ENCODE measurements at regions not wholly inside any gene's neighbourhood (a gene's known extent, or its start where the extent isn't known, plus 50 kb on each side); places are given as distances from the start of the nearest gene placed in this dataset.

GRCh38 chr11:19536131-19536530 is 176.5 kb upstream of the NAV2 start:
- POLR2A ChIA-PET: no interaction called here
- CTCF ChIA-PET: interaction anchor here (1.4 to 2.0 kb wide), 3 partner anchors 17 to 465 kb away, joined by 4 to 8 read pairs (median 5); no protein-coding TSS in a partner anchor
- H3K9me3 ChIP-seq (ENCODE audit: control insufficient read depth, insufficient read depth, low read length): no peaks in the 10 kb centered on the region
- H3K27me3 ChIP-seq (ENCODE audit: control insufficient read depth, insufficient read depth, low read length): peaks cover 22% of the 10 kb centered on the region
- no peak overlapping the region for H3K27ac ChIP-seq (ENCODE audit: low read depth, low read length)
- DNase-seq (ENCODE audit: low read depth, low spot score): no peak
- no peak for TF ChIP-seq CTCF (IDR thresholded peaks at IDR 0.05; ENCODE audit: low read depth, low read length)
- H3K4me3 ChIP-seq (ENCODE audit: low read depth, low read length): no peak overlapping the region

DNA sequence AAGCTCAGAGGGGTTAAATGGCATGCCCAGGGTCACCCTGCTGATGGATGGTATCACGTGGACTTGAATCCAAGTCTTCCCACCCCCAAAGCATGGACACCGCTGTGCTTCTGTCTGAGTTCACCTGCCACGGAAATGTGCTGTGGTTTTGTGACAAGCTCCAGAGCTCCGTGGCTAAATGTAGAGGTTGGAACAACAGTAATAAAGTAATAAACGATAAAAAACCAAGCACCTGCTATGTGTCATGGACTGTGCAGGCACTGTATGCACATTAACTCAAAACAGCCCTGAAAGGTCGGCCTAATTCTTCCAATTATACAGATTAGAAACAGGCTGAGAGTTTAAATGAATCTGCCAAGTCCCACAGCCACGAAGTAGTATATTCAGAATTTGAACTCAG is 182.1 kb upstream of the NAV2 start:
- H3K4me3 ChIP-seq (ENCODE audit: low read depth, low read length): no peak overlapping the region
- ChIA-PET CTCF (no interaction called here), POLR2A (no interaction called here)
- DNase-seq (ENCODE audit: low read depth, low spot score): no peak
- no peaks in the 10 kb centered on the region for H3K9me3 ChIP-seq (ENCODE audit: control insufficient read depth, insufficient read depth, low read length)
- H3K27me3 ChIP-seq (ENCODE audit: control insufficient read depth, insufficient read depth, low read length): peaks cover 15% of the 10 kb centered on the region
- TF ChIP-seq CTCF (IDR thresholded peaks at IDR 0.05; ENCODE audit: low read depth, low read length): no peak
- no peak overlapping the region for H3K27ac ChIP-seq (ENCODE audit: low read depth, low read length)

- DNase-seq (ENCODE audit: low read depth, low spot score): no peak
- ChIA-PET POLR2A (no interaction called here), CTCF (interaction anchor here (0.8 kb wide), 1 partner anchor 266 kb away, joined by 3 read pairs; no protein-coding TSS in a partner anchor)
These were observed 186.5 kb upstream of the NAV2 start for GRCh38 chr11:19526119-19526518.

GRCh38 chr11:19525714-19526113 is 186.9 kb upstream of the NAV2 start:
- CTCF ChIA-PET: no interaction called here
- POLR2A ChIA-PET: no interaction called here
- H3K9me3 ChIP-seq (ENCODE audit: control insufficient read depth, insufficient read depth, low read length): no peaks in the 10 kb centered on the region
- no peak for DNase-seq (ENCODE audit: low read depth, low spot score)
- H3K4me3 ChIP-seq (ENCODE audit: low read depth, low read length): no peak overlapping the region
- no peak overlapping the region for H3K27ac ChIP-seq (ENCODE audit: low read depth, low read length)
- TF ChIP-seq CTCF (IDR thresholded peaks at IDR 0.05; ENCODE audit: low read depth, low read length): no peak
- peaks cover 25% of the 10 kb centered on the region for H3K27me3 ChIP-seq (ENCODE audit: control insufficient read depth, insufficient read depth, low read length)

More at GRCh38 chr11:19526119-19526518, 186.5 kb upstream of the NAV2 start:
- Histone ChIP-seq H3K9me3 (ENCODE audit: control insufficient read depth, insufficient read depth, low read length) (no peaks in the 10 kb centered on the region), H3K27me3 (ENCODE audit: control insufficient read depth, insufficient read depth, low read length) (peaks cover 21% of the 10 kb centered on the region), H3K27ac (ENCODE audit: low read depth, low read length) (no peak overlapping the region), H3K4me3 (ENCODE audit: low read depth, low read length) (no peak overlapping the region)
- no peak for TF ChIP-seq CTCF (IDR thresholded peaks at IDR 0.05; ENCODE audit: low read depth, low read length)

GRCh38 chr11:19525276-19525675 is 187.4 kb upstream of the NAV2 start:
- Histone ChIP-seq H3K9me3 (ENCODE audit: control insufficient read depth, insufficient read depth, low read length) (no peaks in the 10 kb centered on the region), H3K27me3 (ENCODE audit: control insufficient read depth, insufficient read depth, low read length) (peaks cover 21% of the 10 kb centered on the region), H3K4me3 (ENCODE audit: low read depth, low read length) (no peak overlapping the region), H3K27ac (ENCODE audit: low read depth, low read length) (no peak overlapping the region)
- CTCF ChIA-PET: interaction anchor here (1.0 to 1.4 kb wide), 2 partner anchors 266 to 454 kb away, joined by 4 to 7 read pairs; no protein-coding TSS in a partner anchor
- TF ChIP-seq CTCF (IDR thresholded peaks at IDR 0.05; ENCODE audit: low read depth, low read length): no peak
- DNase-seq (ENCODE audit: low read depth, low spot score): no peak
- POLR2A ChIA-PET: no interaction called here
